ENCODE measurements at regions not wholly inside any gene's neighbourhood (a gene's known extent, or its start where the extent isn't known, plus 50 kb on each side); places are given as distances from the start of the nearest gene placed in this dataset.

DNA sequence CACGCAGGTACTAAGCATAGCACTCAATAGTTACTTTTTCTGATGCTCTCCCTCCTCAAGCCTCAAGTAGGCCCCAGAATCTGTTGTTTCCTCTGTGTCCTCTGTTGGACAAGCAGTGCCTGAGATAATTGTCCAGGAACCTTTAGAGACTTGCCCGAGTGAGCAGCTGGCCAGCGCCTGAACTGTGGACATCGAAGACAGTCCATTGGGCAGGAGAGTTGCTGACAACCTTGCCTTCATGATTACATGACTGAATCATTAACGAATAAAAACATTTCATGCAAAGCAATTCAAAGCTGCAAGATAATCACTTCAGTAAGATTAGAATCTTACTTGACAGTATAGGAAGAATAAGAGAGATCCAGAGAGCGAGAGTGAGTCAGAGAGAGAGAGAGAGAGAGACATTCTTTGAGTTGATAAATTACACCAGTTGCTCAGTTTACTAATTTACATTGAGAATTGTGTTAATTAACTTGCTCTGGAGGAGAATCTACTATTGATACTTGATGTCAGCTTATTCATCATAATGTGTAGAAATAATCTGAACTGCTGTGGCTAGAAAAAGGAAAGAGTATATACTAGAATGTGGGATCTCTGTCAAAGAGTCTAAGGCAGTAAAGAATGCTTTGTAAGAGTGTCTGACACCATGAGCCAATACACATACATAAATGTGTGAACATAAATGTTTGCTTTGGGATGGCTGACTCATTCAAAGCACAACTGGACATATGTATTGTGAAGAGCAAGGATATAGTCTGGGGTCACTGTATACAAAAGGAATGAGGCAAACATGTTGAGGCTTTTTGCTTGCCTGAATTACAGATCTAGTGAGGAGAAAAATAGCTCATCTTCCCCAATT, 216.0 kb downstream of the ZNF326 start:
- H3K4me3 ChIP-seq (replicated peaks; ENCODE audit: insufficient read depth, low read length): no peak overlapping the region
- no peak for DNase-seq (ENCODE audit: low read depth in 1 of 2, low spot score in 1 of 2)
- TF ChIP-seq REST (IDR thresholded peaks at IDR 0.05; ENCODE audit: insufficient replicate concordance, low read depth): no peak
- TF ChIP-seq, protein P1, sequence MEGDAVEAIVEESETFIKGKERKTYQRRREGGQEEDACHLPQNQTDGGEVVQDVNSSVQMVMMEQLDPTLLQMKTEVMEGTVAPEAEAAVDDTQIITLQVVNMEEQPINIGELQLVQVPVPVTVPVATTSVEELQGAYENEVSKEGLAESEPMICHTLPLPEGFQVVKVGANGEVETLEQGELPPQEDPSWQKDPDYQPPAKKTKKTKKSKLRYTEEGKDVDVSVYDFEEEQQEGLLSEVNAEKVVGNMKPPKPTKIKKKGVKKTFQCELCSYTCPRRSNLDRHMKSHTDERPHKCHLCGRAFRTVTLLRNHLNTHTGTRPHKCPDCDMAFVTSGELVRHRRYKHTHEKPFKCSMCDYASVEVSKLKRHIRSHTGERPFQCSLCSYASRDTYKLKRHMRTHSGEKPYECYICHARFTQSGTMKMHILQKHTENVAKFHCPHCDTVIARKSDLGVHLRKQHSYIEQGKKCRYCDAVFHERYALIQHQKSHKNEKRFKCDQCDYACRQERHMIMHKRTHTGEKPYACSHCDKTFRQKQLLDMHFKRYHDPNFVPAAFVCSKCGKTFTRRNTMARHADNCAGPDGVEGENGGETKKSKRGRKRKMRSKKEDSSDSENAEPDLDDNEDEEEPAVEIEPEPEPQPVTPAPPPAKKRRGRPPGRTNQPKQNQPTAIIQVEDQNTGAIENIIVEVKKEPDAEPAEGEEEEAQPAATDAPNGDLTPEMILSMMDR (IDR thresholded peaks at IDR 0.05; ENCODE audit: insufficient read depth, low read length): no peak
- TF ChIP-seq SPI1 (IDR thresholded peaks at IDR 0.05; ENCODE audit: borderline replicate concordance, low read depth): no peak
- TF ChIP-seq POLR2AphosphoS5 (IDR thresholded peaks at IDR 0.05; ENCODE audit: low read depth): no peak
- TF ChIP-seq GABPA (IDR thresholded peaks at IDR 0.05; ENCODE audit: low read depth): no peak
- H3K27ac ChIP-seq (replicated peaks): no peak overlapping the region
- no peaks in the 10 kb centered on the region for H3K27me3 ChIP-seq (ENCODE audit: insufficient read depth, poor library complexity, severe bottlenecking)

DNA sequence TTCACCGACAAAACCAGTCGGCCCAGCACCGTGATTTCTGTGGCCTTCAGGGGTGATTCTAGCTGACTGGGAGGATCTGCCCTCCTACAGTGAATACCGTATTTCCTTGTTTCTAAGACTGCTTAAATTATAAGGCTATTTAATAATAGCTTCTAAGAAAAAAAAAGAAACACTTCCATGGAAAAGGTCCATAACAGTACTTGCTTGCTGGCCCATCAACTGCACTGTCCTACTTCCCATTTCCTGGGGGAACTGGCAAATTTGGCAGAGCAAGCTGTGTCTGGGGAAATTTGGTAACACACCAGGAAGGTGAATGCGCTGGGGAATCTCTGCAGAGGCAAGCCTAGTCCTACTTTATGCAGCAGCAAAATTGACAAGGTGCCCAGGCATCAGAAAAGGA, 214.0 kb downstream of the ZNF326 start:
- no peak for TF ChIP-seq POLR2AphosphoS5 (IDR thresholded peaks at IDR 0.05; ENCODE audit: low read depth)
- TF ChIP-seq REST (IDR thresholded peaks at IDR 0.05; ENCODE audit: insufficient replicate concordance, low read depth): no peak
- no peak for TF ChIP-seq SPI1 (IDR thresholded peaks at IDR 0.05; ENCODE audit: borderline replicate concordance, low read depth)
- TF ChIP-seq, protein P1 (IDR thresholded peaks at IDR 0.05; ENCODE audit: insufficient read depth, low read length): no peak
- no peak for TF ChIP-seq GABPA (IDR thresholded peaks at IDR 0.05; ENCODE audit: low read depth)
- no peak for DNase-seq (ENCODE audit: low read depth in 1 of 2, low spot score in 1 of 2)
- H3K4me3 ChIP-seq (replicated peaks; ENCODE audit: insufficient read depth, low read length): no peak overlapping the region
- no peaks in the 10 kb centered on the region for H3K27me3 ChIP-seq (ENCODE audit: insufficient read depth, poor library complexity, severe bottlenecking)
- H3K27ac ChIP-seq (replicated peaks): no peak overlapping the region

DNA sequence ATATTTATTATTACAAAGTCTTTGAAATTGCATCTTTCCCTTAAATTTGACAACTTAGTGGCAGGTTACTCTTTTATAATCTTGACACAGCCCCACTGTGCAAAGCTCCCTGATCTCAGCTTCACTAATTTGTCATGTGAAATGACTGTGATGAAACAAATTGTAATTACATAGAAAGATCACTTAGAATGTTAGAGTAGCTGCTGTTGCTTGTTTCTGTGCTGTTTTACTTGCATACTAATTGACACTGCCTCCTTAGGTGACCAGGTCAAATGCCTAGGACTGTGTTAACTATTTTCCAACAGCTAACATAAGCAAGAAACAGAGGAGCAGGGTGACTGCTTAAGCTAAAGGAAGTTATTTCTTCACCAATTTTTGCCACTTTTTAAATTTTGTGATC, 211.3 kb downstream of the ZNF326 start:
- no peak for TF ChIP-seq REST (IDR thresholded peaks at IDR 0.05; ENCODE audit: insufficient replicate concordance, low read depth)
- no peak for TF ChIP-seq SPI1 (IDR thresholded peaks at IDR 0.05; ENCODE audit: borderline replicate concordance, low read depth)
- no peak for TF ChIP-seq POLR2AphosphoS5 (IDR thresholded peaks at IDR 0.05; ENCODE audit: low read depth)
- no peak overlapping the region for H3K27ac ChIP-seq (replicated peaks)

More for the DNA sequence above, 211.3 kb downstream of the ZNF326 start:
- no peak overlapping the region for H3K4me3 ChIP-seq (replicated peaks; ENCODE audit: insufficient read depth, low read length)
- H3K27me3 ChIP-seq (ENCODE audit: insufficient read depth, poor library complexity, severe bottlenecking): no peaks in the 10 kb centered on the region
- DNase-seq (ENCODE audit: low read depth in 1 of 2, low spot score in 1 of 2): no peak

All from HL-60 (cell line).